GM12864 (cell line): ENCODE measurements at regions not wholly inside any gene's neighbourhood (a gene's known extent, or its start where the extent isn't known, plus 50 kb on each side); places are given as distances from the start of the nearest gene placed in this dataset.

Source experiments
- DNase-seq: peaks from one replicate; pipeline ENCODE4 v3.0.0-alpha.2; 2011; ENCODE audit warnings: low read depth
- H3K4me3 ChIP-seq: 2 replicates; pipeline ENCODE4 v1.5.1; 2011; ENCODE audit warnings: mild to moderate bottlenecking, low read depth, low read length, control low read depth
- CTCF ChIP-seq: IDR thresholded peaks from 2 replicates; pipeline ENCODE4 v1.5.1; 2011; ENCODE audit warnings: low read depth, mild to moderate bottlenecking, moderate library complexity, low read length, control low read depth, inconsistent platforms; ENCODE audit errors: missing control alignments

- no peak for TF ChIP-seq CTCF
- DNase-seq: no peak
- no peak overlapping the region for H3K4me3 ChIP-seq
These were observed 609.0 kb downstream of the DHX35 start for GRCh38 chr20:39571171-39571570.

GRCh38 chr20:39568109-39568508 lies 606.0 kb downstream of the DHX35 start:
- no peak for DNase-seq
- no peak overlapping the region for H3K4me3 ChIP-seq
- no peak for TF ChIP-seq CTCF

DNA sequence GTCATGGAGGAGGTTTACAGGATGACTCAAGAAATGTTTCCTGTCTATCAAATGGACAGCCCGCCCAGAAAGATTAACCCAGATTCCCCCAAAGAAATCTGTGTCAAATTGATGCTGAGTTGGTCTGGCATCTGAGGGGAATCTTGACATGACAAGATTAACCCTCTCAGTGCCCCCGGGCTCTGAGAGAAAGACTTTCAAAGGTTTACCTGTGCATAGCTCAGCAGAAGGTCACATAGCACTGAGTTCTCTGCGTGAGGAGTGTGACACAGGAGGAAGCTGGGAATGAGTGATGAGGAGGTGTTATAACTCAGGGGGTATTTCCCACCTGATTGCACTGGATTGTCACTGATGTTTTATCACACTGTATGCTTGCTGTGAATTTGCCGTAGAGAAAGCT lies 601.2 kb downstream of the DHX35 start:
- peak; percentile 13 for DNase-seq
- TF ChIP-seq CTCF: no peak
- H3K4me3 ChIP-seq: no peak overlapping the region

- DNase-seq: no peak
- TF ChIP-seq CTCF: no peak
- no peak overlapping the region for H3K4me3 ChIP-seq
These were observed 592.2 kb downstream of the DHX35 start for GRCh38 chr20:39554341-39554740.

DNA sequence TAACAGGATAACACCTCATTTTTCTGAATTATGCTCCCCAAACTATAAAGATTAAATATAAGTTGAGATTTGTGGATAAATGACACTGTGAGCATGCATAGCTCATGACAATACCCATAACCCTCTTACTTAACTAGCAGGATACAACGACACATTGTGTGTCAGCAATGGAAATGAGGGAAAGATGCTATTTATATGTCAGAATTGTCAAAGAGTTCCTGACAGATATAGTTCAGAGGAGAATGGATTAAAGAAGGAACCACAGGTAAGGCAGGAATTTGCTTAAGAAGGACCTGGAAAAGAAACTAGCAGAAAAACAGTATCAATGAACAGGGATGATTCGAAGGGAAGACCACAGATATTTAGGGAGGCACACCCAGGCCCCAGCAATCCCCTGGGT lies 591.0 kb downstream of the DHX35 start:
- H3K4me3 ChIP-seq: no peak overlapping the region
- no peak for TF ChIP-seq CTCF

GRCh38 chr20:39549733-39550132 lies 587.6 kb downstream of the DHX35 start:
- DNase-seq: no peak
- no peak for TF ChIP-seq CTCF
- H3K4me3 ChIP-seq: no peak overlapping the region

More for the DNA sequence above, 591.0 kb downstream of the DHX35 start:
- no peak for DNase-seq

- no peak for DNase-seq
- no peak overlapping the region for H3K4me3 ChIP-seq
- TF ChIP-seq CTCF: no peak
These were observed 585.6 kb downstream of the DHX35 start for GRCh38 chr20:39547546-39548408.
